ENCODE measurements at regions not wholly inside any gene's neighbourhood (a gene's known extent, or its start where the extent isn't known, plus 50 kb on each side); places are given as distances from the start of the nearest gene placed in this dataset.
"Not testable (repeated sequence)": the region's sequence is repeated elsewhere in the genome, so short reads cannot be mapped to it uniquely, and the experiment has no call there.

GRCh38 chr13:52240752-52241151 lies 81.4 kb upstream of the NEK3 start:
- H3K4me3 ChIP-seq (ENCODE audit: low read depth, low read length); H3K9me3 ChIP-seq (ENCODE audit: control insufficient read depth, insufficient read depth, low read depth, low read length); H3K36me3 ChIP-seq (ENCODE audit: control insufficient read depth, insufficient read depth, low read length); H3K27me3 ChIP-seq (ENCODE audit: control insufficient read depth, insufficient read depth, low read length); H3K27ac ChIP-seq (ENCODE audit: low read depth, low read length); H3K4me1 ChIP-seq (ENCODE audit: control insufficient read depth, insufficient read depth, low read length); H3K9ac ChIP-seq (ENCODE audit: low read length): not testable (repeated sequence)

GRCh38 chr13:52235900-52236595 lies 76.7 kb upstream of the NEK3 start:
- H3K4me3 ChIP-seq (ENCODE audit: low read depth, low read length) = peak overlapping the region; percentile 47
- H3K9ac ChIP-seq (ENCODE audit: low read length) = peak overlapping the region; percentile 11
- not testable (repeated sequence) for H3K27ac ChIP-seq (ENCODE audit: low read depth, low read length); H3K36me3 ChIP-seq (ENCODE audit: control insufficient read depth, insufficient read depth, low read length); H3K27me3 ChIP-seq (ENCODE audit: control insufficient read depth, insufficient read depth, low read length); H3K9me3 ChIP-seq (ENCODE audit: control insufficient read depth, insufficient read depth, low read depth, low read length); H3K4me1 ChIP-seq (ENCODE audit: control insufficient read depth, insufficient read depth, low read length)

GRCh38 chr13:52234928-52235327 lies 75.5 kb upstream of the NEK3 start:
- H3K27me3 ChIP-seq (ENCODE audit: control insufficient read depth, insufficient read depth, low read length); H3K27ac ChIP-seq (ENCODE audit: low read depth, low read length); H3K36me3 ChIP-seq (ENCODE audit: control insufficient read depth, insufficient read depth, low read length); H3K9ac ChIP-seq (ENCODE audit: low read length); H3K4me1 ChIP-seq (ENCODE audit: control insufficient read depth, insufficient read depth, low read length); H3K4me3 ChIP-seq (ENCODE audit: low read depth, low read length); H3K9me3 ChIP-seq (ENCODE audit: control insufficient read depth, insufficient read depth, low read depth, low read length): not testable (repeated sequence)

- not testable (repeated sequence) for H3K27ac ChIP-seq (ENCODE audit: low read depth, low read length); H3K4me3 ChIP-seq (ENCODE audit: low read depth, low read length); H3K36me3 ChIP-seq (ENCODE audit: control insufficient read depth, insufficient read depth, low read length); H3K4me1 ChIP-seq (ENCODE audit: control insufficient read depth, insufficient read depth, low read length); H3K9me3 ChIP-seq (ENCODE audit: control insufficient read depth, insufficient read depth, low read depth, low read length); H3K9ac ChIP-seq (ENCODE audit: low read length); H3K27me3 ChIP-seq (ENCODE audit: control insufficient read depth, insufficient read depth, low read length)
Measured at GRCh38 chr13:52223063-52223462, 63.7 kb upstream of the NEK3 start.

- not testable (repeated sequence) for H3K4me1 ChIP-seq (ENCODE audit: control insufficient read depth, insufficient read depth, low read length); H3K36me3 ChIP-seq (ENCODE audit: control insufficient read depth, insufficient read depth, low read length); H3K4me3 ChIP-seq (ENCODE audit: low read depth, low read length); H3K27ac ChIP-seq (ENCODE audit: low read depth, low read length); H3K9me3 ChIP-seq (ENCODE audit: control insufficient read depth, insufficient read depth, low read depth, low read length); H3K27me3 ChIP-seq (ENCODE audit: control insufficient read depth, insufficient read depth, low read length); H3K9ac ChIP-seq (ENCODE audit: low read length)
Measured at GRCh38 chr13:52213920-52214319, 54.5 kb upstream of the NEK3 start.

GRCh38 chr13:52212886-52213285 lies 53.5 kb upstream of the NEK3 start:
- H3K4me3 ChIP-seq (ENCODE audit: low read depth, low read length); H3K9me3 ChIP-seq (ENCODE audit: control insufficient read depth, insufficient read depth, low read depth, low read length); H3K27ac ChIP-seq (ENCODE audit: low read depth, low read length); H3K27me3 ChIP-seq (ENCODE audit: control insufficient read depth, insufficient read depth, low read length); H3K9ac ChIP-seq (ENCODE audit: low read length); H3K36me3 ChIP-seq (ENCODE audit: control insufficient read depth, insufficient read depth, low read length); H3K4me1 ChIP-seq (ENCODE audit: control insufficient read depth, insufficient read depth, low read length): not testable (repeated sequence)

- H3K36me3 ChIP-seq (ENCODE audit: control insufficient read depth, insufficient read depth, low read length); H3K9ac ChIP-seq (ENCODE audit: low read length); H3K27ac ChIP-seq (ENCODE audit: low read depth, low read length); H3K4me1 ChIP-seq (ENCODE audit: control insufficient read depth, insufficient read depth, low read length); H3K27me3 ChIP-seq (ENCODE audit: control insufficient read depth, insufficient read depth, low read length); H3K4me3 ChIP-seq (ENCODE audit: low read depth, low read length); H3K9me3 ChIP-seq (ENCODE audit: control insufficient read depth, insufficient read depth, low read depth, low read length): not testable (repeated sequence)
Measured at GRCh38 chr13:52211416-52211776, 52.0 kb upstream of the NEK3 start.

- not testable (repeated sequence) for H3K9me3 ChIP-seq (ENCODE audit: control insufficient read depth, insufficient read depth, low read depth, low read length); H3K27ac ChIP-seq (ENCODE audit: low read depth, low read length); H3K4me3 ChIP-seq (ENCODE audit: low read depth, low read length); H3K4me1 ChIP-seq (ENCODE audit: control insufficient read depth, insufficient read depth, low read length); H3K36me3 ChIP-seq (ENCODE audit: control insufficient read depth, insufficient read depth, low read length); H3K27me3 ChIP-seq (ENCODE audit: control insufficient read depth, insufficient read depth, low read length); H3K9ac ChIP-seq (ENCODE audit: low read length)
Measured at GRCh38 chr13:52210564-52211415, 51.4 kb upstream of the NEK3 start.
